Medulla oblongata (tissue), 1 donor: ENCODE measurements at regions not wholly inside any gene's neighbourhood (a gene's known extent, or its start where the extent isn't known, plus 50 kb on each side); places are given as distances from the start of the nearest gene placed in this dataset.
A peak's percentile ranks its signal among the peaks of the same experiment; 100 is the strongest.

Source experiments
- DNase-seq: peaks from one replicate; pipeline ENCODE4 v3.0.0-alpha.2; 2015; ENCODE audit errors: extremely low spot score

DNA sequence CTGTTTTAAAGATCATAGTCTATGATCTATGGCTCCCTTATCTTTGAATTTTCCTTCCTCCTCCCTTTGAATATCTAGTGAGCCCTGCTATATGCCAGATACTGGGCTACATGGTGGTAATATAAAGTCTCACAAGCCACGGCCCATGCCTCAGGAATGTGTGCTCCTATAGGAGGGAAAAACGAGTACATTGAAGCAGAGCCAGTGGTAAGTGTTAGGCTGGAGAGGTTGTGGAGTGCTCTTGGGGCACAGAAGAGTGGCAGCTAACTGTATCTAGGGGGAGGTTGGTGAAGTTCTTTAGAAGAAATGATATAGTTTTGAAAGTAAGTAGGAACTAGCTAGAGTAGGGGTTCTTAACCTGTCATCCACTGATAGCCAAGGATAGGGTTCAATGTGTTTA, 105.8 kb upstream of the PMFBP1 start:
- DNase-seq: no peak

- DNase-seq: no peak
These were observed 99.8 kb upstream of the PMFBP1 start for GRCh38 chr16:72271699-72272240.

GRCh38 chr16:72270531-72270930, 98.6 kb upstream of the PMFBP1 start:
- no peak for DNase-seq

DNA sequence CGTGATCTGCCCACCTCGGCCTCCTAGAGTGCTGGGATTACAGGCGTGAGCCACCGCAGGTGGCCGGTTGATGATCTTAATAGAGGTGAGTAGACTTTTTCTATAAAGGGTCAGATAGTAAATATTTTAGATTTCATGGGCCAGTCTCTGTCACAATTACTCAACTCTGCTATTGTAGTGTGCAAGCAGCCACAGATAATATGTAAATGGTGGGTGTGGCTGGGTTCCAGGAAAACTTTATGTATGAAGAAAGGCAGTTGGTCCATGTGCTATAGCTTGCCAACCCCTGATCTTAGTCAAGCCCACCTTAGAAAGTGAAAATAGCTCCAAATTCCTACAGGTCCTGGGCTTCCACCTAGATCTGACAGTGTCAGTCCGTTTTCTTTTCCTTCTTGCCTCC, 94.9 kb upstream of the PMFBP1 start:
- DNase-seq: no peak

GRCh38 chr16:72264771-72265170, 92.8 kb upstream of the PMFBP1 start:
- no peak for DNase-seq

DNA sequence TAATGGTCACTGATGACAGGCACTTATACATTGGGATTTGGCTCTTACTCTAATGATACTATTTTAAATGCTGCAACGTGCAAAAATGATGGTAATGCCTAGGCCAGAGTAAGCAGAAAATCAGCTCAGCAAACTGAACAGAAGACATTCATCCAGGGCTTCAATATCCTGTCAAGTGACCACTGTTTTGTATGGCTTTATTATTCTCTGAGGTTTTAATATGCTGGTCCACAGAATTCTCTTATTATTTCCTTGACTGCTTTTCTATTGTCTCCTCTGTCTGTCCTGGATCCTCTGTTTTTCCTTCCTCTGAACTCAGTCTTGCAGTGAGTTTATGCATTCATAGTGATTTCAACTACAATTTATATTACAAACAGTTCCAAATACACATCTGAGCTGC, 90.8 kb upstream of the PMFBP1 start:
- DNase-seq: peak; percentile 28

- DNase-seq: no peak
These were observed 89.2 kb upstream of the PMFBP1 start for GRCh38 chr16:72261127-72261526.

GRCh38 chr16:72256398-72257066, 84.6 kb upstream of the PMFBP1 start:
- DNase-seq: no peak

DNA sequence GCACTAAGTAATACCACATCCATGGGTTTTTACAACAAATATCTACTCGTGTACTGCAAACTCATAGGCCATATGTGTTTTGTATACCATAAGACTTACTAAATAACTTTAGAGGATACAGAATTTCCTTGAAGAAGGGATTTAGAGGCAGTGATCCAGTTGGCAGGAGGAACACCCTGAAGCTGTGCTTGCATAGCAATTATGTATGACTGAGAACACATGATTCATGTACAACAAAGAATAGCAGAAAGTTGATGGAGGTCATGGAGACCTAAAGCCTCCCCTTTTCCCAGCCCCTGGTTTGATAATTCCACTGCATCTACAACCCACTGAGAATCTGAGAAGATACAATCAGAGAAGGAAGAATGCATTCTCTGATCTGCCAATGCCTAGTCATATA, 83.8 kb upstream of the PMFBP1 start:
- DNase-seq: no peak

GRCh38 chr16:72247821-72248253, 75.9 kb upstream of the PMFBP1 start:
- DNase-seq: no peak

GRCh38 chr16:72246423-72246822, 74.5 kb upstream of the PMFBP1 start:
- no peak for DNase-seq

DNA sequence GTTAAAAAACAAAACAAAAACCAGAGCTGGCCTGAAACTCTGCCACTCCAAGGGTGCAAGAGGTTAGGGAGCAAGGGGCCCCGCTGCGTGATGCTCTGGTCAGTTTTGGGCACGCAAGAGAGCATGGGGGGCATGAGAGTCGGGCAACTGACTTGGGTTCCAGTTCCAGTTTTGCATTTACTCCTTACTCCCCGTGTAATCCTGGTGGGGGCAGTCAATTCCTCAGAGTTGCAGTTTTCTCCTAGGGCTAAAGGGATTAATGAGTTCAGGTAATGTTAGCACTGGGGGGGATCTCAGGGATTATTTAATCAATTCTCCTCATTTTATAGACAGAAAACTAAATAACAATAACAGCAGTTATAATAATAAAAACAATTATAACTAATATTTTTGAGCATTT, 72.9 kb upstream of the PMFBP1 start:
- no peak for DNase-seq

GRCh38 chr16:72243621-72244020, 71.7 kb upstream of the PMFBP1 start:
- DNase-seq: no peak

- no peak for DNase-seq
These were observed 70.8 kb upstream of the PMFBP1 start for GRCh38 chr16:72242757-72243156.

DNA sequence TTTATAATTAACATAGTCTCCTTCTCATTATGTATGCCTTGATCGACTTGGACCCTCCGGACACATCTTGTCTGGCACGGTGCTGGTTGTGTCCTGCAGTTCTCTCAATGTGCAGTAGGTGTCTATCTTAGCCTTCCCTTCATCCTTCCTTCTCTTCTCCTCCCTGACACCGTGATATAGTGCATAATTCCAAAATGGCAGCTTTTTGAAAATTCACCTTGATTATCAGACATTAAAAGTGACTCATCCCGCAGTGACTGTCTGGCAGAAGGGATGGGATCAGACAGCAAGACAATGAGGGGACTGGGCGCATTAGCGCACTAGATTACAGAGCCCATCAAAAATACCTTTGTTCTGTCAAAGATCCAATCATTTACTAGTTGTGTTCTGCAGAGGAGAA, 70.0 kb upstream of the PMFBP1 start:
- peak; percentile 77 for DNase-seq

DNA sequence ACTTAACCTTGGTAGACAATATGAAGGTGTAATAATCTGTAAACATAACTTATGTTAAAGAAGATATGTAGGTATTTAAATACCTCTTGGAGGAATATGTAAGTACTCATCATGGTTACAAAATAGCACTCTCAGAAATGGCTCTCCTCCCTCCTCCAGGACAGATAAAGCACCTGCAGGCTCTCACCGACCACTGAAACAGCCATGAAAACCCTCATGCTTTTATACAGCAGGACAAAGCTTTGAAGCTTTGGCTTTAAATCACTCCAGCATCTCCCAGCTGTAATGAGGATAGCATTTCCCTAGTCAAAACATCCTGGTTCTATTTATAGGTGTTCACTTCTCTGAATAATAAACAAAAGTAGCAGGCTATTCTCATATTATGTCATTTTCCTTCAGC, 69.1 kb upstream of the PMFBP1 start:
- DNase-seq: no peak

DNA sequence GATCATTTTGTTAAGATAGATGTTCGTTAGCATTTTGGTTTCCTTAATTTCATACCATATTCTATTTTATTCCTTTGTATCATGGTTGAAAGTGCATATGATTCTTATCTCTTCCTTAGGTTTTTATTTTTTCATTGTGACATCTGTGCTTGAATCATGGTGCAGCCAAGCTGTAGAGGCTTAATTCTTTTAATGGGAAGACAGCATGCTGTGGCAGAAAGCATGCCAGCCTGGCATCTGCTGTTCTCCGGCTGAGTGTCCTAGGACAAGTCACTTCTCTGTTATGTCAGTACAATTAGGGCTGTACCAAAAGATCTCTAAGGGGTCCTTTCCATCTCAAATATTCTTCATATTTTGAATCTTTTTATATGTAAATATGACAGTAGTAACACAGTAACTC, 68.5 kb upstream of the PMFBP1 start:
- DNase-seq: no peak

DNA sequence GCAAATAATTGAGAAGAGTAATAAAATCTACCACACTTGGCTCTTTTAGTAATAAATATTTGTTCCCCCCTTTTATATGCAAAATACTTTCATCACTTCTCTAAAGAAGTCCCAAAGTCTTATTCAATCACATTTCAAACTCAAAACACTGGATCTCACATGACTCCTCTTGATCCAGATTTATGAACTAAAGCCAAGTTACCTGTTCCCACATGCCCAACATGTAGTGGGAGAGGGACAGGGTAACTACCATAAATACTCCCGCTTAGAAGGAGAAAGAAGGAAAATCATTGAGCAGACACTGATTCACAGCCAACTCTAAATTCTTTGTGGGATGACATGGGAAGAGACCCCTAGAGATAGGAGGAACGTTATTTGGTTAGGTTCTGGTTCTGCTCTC, 64.9 kb upstream of the PMFBP1 start:
- no peak for DNase-seq

GRCh38 chr16:72234387-72234786, 62.4 kb upstream of the PMFBP1 start:
- DNase-seq: no peak

GRCh38 chr16:72228014-72228413, 56.1 kb upstream of the PMFBP1 start:
- DNase-seq: no peak

GRCh38 chr16:72226136-72226535, 54.2 kb upstream of the PMFBP1 start:
- no peak for DNase-seq

- DNase-seq: no peak
These were observed 52.4 kb upstream of the PMFBP1 start for GRCh38 chr16:72224260-72224768.

- no peak for DNase-seq
These were observed 50.5 kb upstream of the PMFBP1 start for GRCh38 chr16:72222503-72222902.
